Neural cell (in vitro differentiated cells): ENCODE measurements at regions not wholly inside any gene's neighbourhood (a gene's known extent, or its start where the extent isn't known, plus 50 kb on each side); places are given as distances from the start of the nearest gene placed in this dataset.

Experiments
- CTCF ChIP-seq: fragments of 450-650 bp; IDR thresholded peaks from 2 replicates; pipeline ENCODE4 v1.5.1; 2014; ENCODE audit warnings: antibody characterized with exemption, mild to moderate bottlenecking, moderate library complexity; ENCODE audit not compliant: poor library complexity, severe bottlenecking
- EZH2 ChIP-seq: fragments of 200-600, 300-800 bp; shearing (Covaris generic), sonication (generic); IDR thresholded peaks from 2 replicates; pipeline ENCODE4 v1.6.1; 2014; ENCODE audit warnings: antibody characterized with exemption, low read length, borderline replicate concordance, mild to moderate bottlenecking; ENCODE audit not compliant: insufficient read depth, poor library complexity, severe bottlenecking
- POLR2AphosphoS5 ChIP-seq: IDR thresholded peaks from 2 replicates; pipeline ENCODE4 v1.6.1; 2012
- RAD21 ChIP-seq: fragments of 450-650 bp; conservative IDR thresholded peaks from 2 replicates; pipeline ENCODE4 v1.6.1; 2014; ENCODE audit warnings: antibody characterized with exemption, mild to moderate bottlenecking, moderate library complexity
- SMC3 ChIP-seq: fragments of 450-650 bp; conservative IDR thresholded peaks from 2 replicates; pipeline ENCODE4 v1.6.1; 2014; ENCODE audit warnings: antibody characterized with exemption, mild to moderate bottlenecking, moderate library complexity; ENCODE audit not compliant: poor library complexity
- TAF1 ChIP-seq: IDR thresholded peaks from 2 replicates; pipeline ENCODE4 v1.6.1; 2012; ENCODE audit warnings: low read depth

- TF ChIP-seq POLR2AphosphoS5, result no peak
- TF ChIP-seq CTCF, result no peak
- TF ChIP-seq EZH2, result no peak
- TF ChIP-seq TAF1, result no peak
- no peak for TF ChIP-seq SMC3
- no peak for TF ChIP-seq RAD21
Observed at GRCh38 chr9:74403581-74403980, 93.6 kb upstream of the RORB start.
